H9 (cell line): ENCODE measurements at regions not wholly inside any gene's neighbourhood (a gene's known extent, or its start where the extent isn't known, plus 50 kb on each side); places are given as distances from the start of the nearest gene placed in this dataset.

Source experiments
- DNase-seq: peaks from one replicate; pipeline ENCODE4 v3.0.0-alpha.2; 2017
- H2AFZ ChIP-seq: one replicate; pipeline ENCODE4 v1.6.1; 2013; ENCODE audit warnings: mild to moderate bottlenecking, low read length, control low read depth, moderate library complexity
- H2AK5ac ChIP-seq: 2 replicates; pipeline ENCODE4 v1.6.1; 2013; ENCODE audit warnings: low read length, control low read depth, mixed read lengths; ENCODE audit not compliant: insufficient read length
- H2BK120ac ChIP-seq: one replicate; pipeline ENCODE4 v1.6.1; 2013; ENCODE audit warnings: low read depth, mild to moderate bottlenecking, low read length, control low read depth, inconsistent platforms; ENCODE audit not compliant: poor library complexity, severe bottlenecking
- H2BK12ac ChIP-seq: 2 replicates; pipeline ENCODE4 v1.6.1; 2013; ENCODE audit warnings: low read length, control low read depth, mixed read lengths, low read depth; ENCODE audit not compliant: insufficient read length
- H2BK15ac ChIP-seq: 2 replicates; pipeline ENCODE4 v1.6.1; 2013; ENCODE audit warnings: low read depth, low read length, control low read depth
- H2BK20ac ChIP-seq: one replicate; pipeline ENCODE4 v1.6.1; 2013; ENCODE audit warnings: low read depth, mild to moderate bottlenecking, low read length, control low read depth, inconsistent platforms; ENCODE audit not compliant: poor library complexity, severe bottlenecking
- H2BK5ac ChIP-seq: 2 replicates; pipeline ENCODE4 v1.6.1; 2013; ENCODE audit warnings: low read length, control low read depth, mixed read lengths; ENCODE audit not compliant: insufficient read length
- H3K14ac ChIP-seq: 2 replicates; pipeline ENCODE4 v1.6.1; 2013; ENCODE audit warnings: low read length, control low read depth; ENCODE audit not compliant: insufficient read depth
- H3K18ac ChIP-seq: 2 replicates; pipeline ENCODE4 v1.6.1; 2013; ENCODE audit warnings: low read depth, mild to moderate bottlenecking, mixed read lengths, low read length, control low read depth; ENCODE audit not compliant: insufficient read length
- H3K23ac ChIP-seq: 2 replicates; pipeline ENCODE4 v1.6.1; 2013; ENCODE audit warnings: low read length, control low read depth, mixed read lengths, low read depth; ENCODE audit not compliant: insufficient read length
- H3K23me2 ChIP-seq: 2 replicates; pipeline ENCODE4 v1.6.1; 2013; ENCODE audit warnings: low read depth, mild to moderate bottlenecking, mixed read lengths, low read length, control low read depth; ENCODE audit not compliant: insufficient read length, poor library complexity, severe bottlenecking
- H3K27ac ChIP-seq: 2 replicates; pipeline ENCODE4 v1.5.1; 2013; ENCODE audit warnings: low read length, control low read depth, mixed read lengths, low read depth; ENCODE audit not compliant: insufficient read length
- H3K27me3 ChIP-seq: 2 replicates; pipeline ENCODE4 v1.6.1; 2013; ENCODE audit warnings: low read length, control low read depth, inconsistent platforms; ENCODE audit not compliant: insufficient read depth
- H3K4ac ChIP-seq: 2 replicates; pipeline ENCODE4 v1.6.1; 2013; ENCODE audit warnings: low read depth, mild to moderate bottlenecking, control low read depth, inconsistent platforms, low read length, moderate library complexity
- H3K4me1 ChIP-seq: 2 replicates; pipeline ENCODE4 v1.6.1; 2013; ENCODE audit warnings: low read length, control low read depth, inconsistent platforms; ENCODE audit not compliant: insufficient read depth
- H3K4me2 ChIP-seq: 2 replicates; pipeline ENCODE4 v1.6.1; 2013; ENCODE audit warnings: low read length, control low read depth, mixed read lengths; ENCODE audit not compliant: insufficient read length, insufficient read depth
- H3K56ac ChIP-seq: 2 replicates; pipeline ENCODE4 v1.6.1; 2013; ENCODE audit warnings: low read depth, mild to moderate bottlenecking, mixed read lengths, low read length, control low read depth; ENCODE audit not compliant: insufficient read length
- H3K79me1 ChIP-seq: 2 replicates; pipeline ENCODE4 v1.6.1; 2013; ENCODE audit warnings: low read depth, mild to moderate bottlenecking, moderate library complexity, low read length, control low read depth, inconsistent platforms; ENCODE audit not compliant: insufficient read depth, poor library complexity, severe bottlenecking
- H3K79me2 ChIP-seq: 2 replicates; pipeline ENCODE4 v1.6.1; 2013; ENCODE audit warnings: low read length, control low read depth, inconsistent platforms; ENCODE audit not compliant: insufficient read depth
- H3K9ac ChIP-seq: 2 replicates; pipeline ENCODE4 v1.6.1; 2013; ENCODE audit warnings: low read length, control low read depth, mixed read lengths; ENCODE audit not compliant: insufficient read length; ENCODE audit errors: extremely low read depth
- H3K9me3 ChIP-seq: one replicate; pipeline ENCODE4 v1.6.1; 2013; ENCODE audit warnings: low read depth, low read length, inconsistent platforms; ENCODE audit not compliant: control insufficient read depth
- H3T11ph ChIP-seq: one replicate; pipeline ENCODE4 v1.6.1; 2013; ENCODE audit warnings: mild to moderate bottlenecking, low read length, control low read depth, inconsistent platforms
- H4K20me1 ChIP-seq: one replicate; pipeline ENCODE4 v1.6.1; 2013; ENCODE audit not compliant: control insufficient read depth, insufficient read length, insufficient read depth
- H4K5ac ChIP-seq: 2 replicates; pipeline ENCODE4 v1.6.1; 2013; ENCODE audit warnings: low read depth, mild to moderate bottlenecking, mixed read lengths, low read length, control low read depth; ENCODE audit not compliant: insufficient read length
- H4K8ac ChIP-seq: replicated peaks from 2 replicates; pipeline ENCODE4 v1.6.1; 2013; ENCODE audit warnings: low read length, control low read depth, mixed read lengths, low read depth; ENCODE audit not compliant: insufficient read length
- H4K91ac ChIP-seq: 2 replicates; pipeline ENCODE4 v1.6.1; 2013; ENCODE audit warnings: low read depth, mild to moderate bottlenecking, moderate library complexity, mixed read lengths, low read length, control low read depth; ENCODE audit not compliant: insufficient read length
- H3K27ac Mint-ChIP-seq, 3 experiments: 2 replicates in 2 of 3; 3 replicates in 1 of 3; pipeline ENCODE4 v1.8.0; 2020 to 2021; ENCODE audit warnings: mixed read lengths in 3 of 3, mild to moderate bottlenecking in 1 of 3, moderate library complexity in 1 of 3
- H3K27me3 Mint-ChIP-seq: 2 replicates; pipeline ENCODE4 v1.8.0; 2021; ENCODE audit warnings: low read depth, mild to moderate bottlenecking, moderate library complexity, mixed read lengths
- H3K36me3 Mint-ChIP-seq, 3 experiments: 2 replicates in 2 of 3; 3 replicates in 1 of 3; pipeline ENCODE4 v1.8.0; 2020 to 2021; ENCODE audit warnings: low read depth in 3 of 3, mixed read lengths in 3 of 3; ENCODE audit not compliant: insufficient read depth in 1 of 3
- H3K4me1 Mint-ChIP-seq, 2 experiments: 2 replicates each; pipeline ENCODE4 v1.8.0; 2020; ENCODE audit warnings: mixed read lengths in 2 of 2
- H3K4me3 Mint-ChIP-seq, 2 experiments: 2 replicates in 1 of 2; 3 replicates in 1 of 2; pipeline ENCODE4 v1.8.0; 2020 to 2021; ENCODE audit warnings: mild to moderate bottlenecking in 2 of 2, mixed read lengths in 2 of 2, moderate library complexity in 1 of 2
- H3K9me3 Mint-ChIP-seq, 2 experiments: 2 replicates in 1 of 2; 3 replicates in 1 of 2; pipeline ENCODE4 v1.8.0; 2020; ENCODE audit warnings: mild to moderate bottlenecking in 2 of 2, mixed read lengths in 2 of 2, moderate library complexity in 1 of 2
- TF ChIP-seq, protein P1 (sequence below): fragments of 200-600 bp; sonication (generic); conservative IDR thresholded peaks from 3 replicates; pipeline ENCODE4 v1.8.0; 2021; ENCODE audit warnings: antibody characterized with exemption, mild to moderate bottlenecking

DNA sequence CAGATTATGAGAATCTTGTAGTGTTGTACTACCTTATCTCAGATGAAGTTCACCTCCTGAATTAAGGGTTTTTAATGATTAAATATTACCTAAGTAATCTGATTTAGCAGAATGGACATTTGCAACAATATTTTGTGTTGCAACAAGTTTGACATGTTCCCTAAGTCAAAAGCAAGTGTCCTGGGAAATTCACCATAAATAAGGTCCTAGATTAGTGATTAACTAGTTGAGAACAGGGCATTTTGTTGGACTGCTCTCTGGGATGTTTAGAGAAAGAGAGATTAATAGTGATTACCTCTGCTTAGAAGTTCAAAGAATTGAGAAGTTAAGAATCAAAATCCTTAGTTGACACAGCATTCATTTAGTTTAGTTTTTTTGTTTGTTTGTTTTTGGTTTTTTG lies 120.2 kb upstream of the MARCKS start:
- no peak overlapping the region for H3K18ac ChIP-seq
- no peak overlapping the region for H3K4me3 Mint-ChIP-seq
- no peak overlapping the region for H3K4ac ChIP-seq
- no peak overlapping the region for H3K9ac ChIP-seq
- H3K4me1 Mint-ChIP-seq: peaks cover 0 to 7% of the 10 kb centered on the region in 2 experiments; a peak in 2 of 4 replicates
- no peaks in the 10 kb centered on the region for H3K9me3 ChIP-seq
- H3K4me1 ChIP-seq: no peaks in the 10 kb centered on the region
- no peak overlapping the region for H3K14ac ChIP-seq
- no peak overlapping the region for H3K23ac ChIP-seq
- no peak overlapping the region for H4K8ac ChIP-seq
- H2BK120ac ChIP-seq: no peak overlapping the region
- no peaks in the 10 kb centered on the region for H3K79me2 ChIP-seq
- no peak overlapping the region for H4K91ac ChIP-seq
- no peaks in the 10 kb centered on the region for H3K27me3 ChIP-seq
- DNase-seq: no peak
- H3K56ac ChIP-seq: no peak overlapping the region
- H3K27ac ChIP-seq: no peak overlapping the region
- no peak overlapping the region for H2BK15ac ChIP-seq
- no peak overlapping the region for H2BK20ac ChIP-seq
- H3T11ph ChIP-seq: no peak overlapping the region
- no peaks in the 10 kb centered on the region for H3K79me1 ChIP-seq
- H2BK5ac ChIP-seq: no peak overlapping the region
- no peak overlapping the region for H2AK5ac ChIP-seq
- H2AFZ ChIP-seq: no peak overlapping the region
- no peak overlapping the region for H3K4me2 ChIP-seq
- no peak overlapping the region for H2BK12ac ChIP-seq
- H3K27ac Mint-ChIP-seq: no peak overlapping the region
- no peaks in the 10 kb centered on the region for H3K36me3 Mint-ChIP-seq
- H3K27me3 Mint-ChIP-seq: no peaks in the 10 kb centered on the region
- no peaks in the 10 kb centered on the region for H3K23me2 ChIP-seq
- H4K5ac ChIP-seq: no peak overlapping the region
- H4K20me1 ChIP-seq: no peaks in the 10 kb centered on the region
- H3K9me3 Mint-ChIP-seq: no peaks in the 10 kb centered on the region
- TF ChIP-seq, protein P1, sequence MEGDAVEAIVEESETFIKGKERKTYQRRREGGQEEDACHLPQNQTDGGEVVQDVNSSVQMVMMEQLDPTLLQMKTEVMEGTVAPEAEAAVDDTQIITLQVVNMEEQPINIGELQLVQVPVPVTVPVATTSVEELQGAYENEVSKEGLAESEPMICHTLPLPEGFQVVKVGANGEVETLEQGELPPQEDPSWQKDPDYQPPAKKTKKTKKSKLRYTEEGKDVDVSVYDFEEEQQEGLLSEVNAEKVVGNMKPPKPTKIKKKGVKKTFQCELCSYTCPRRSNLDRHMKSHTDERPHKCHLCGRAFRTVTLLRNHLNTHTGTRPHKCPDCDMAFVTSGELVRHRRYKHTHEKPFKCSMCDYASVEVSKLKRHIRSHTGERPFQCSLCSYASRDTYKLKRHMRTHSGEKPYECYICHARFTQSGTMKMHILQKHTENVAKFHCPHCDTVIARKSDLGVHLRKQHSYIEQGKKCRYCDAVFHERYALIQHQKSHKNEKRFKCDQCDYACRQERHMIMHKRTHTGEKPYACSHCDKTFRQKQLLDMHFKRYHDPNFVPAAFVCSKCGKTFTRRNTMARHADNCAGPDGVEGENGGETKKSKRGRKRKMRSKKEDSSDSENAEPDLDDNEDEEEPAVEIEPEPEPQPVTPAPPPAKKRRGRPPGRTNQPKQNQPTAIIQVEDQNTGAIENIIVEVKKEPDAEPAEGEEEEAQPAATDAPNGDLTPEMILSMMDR: no peak
